KMS-11 (cell line): ENCODE measurements at regions not wholly inside any gene's neighbourhood (a gene's known extent, or its start where the extent isn't known, plus 50 kb on each side); places are given as distances from the start of the nearest gene placed in this dataset.

Source experiments
- H2AFZ ChIP-seq: fragments of 200-600 bp; sonication (generic); 2 replicates; pipeline ENCODE4 v1.6.1; 2016; ENCODE audit warnings: antibody characterized with exemption, mixed run types, low read depth
- H3K27ac ChIP-seq: fragments of 200-600 bp; sonication (generic); 2 replicates; pipeline ENCODE4 v1.6.1; 2016; ENCODE audit warnings: mild to moderate bottlenecking, mixed run types
- H3K27me3 ChIP-seq: fragments of 200-600 bp; sonication (generic); 2 replicates; pipeline ENCODE4 v1.6.1; 2017; ENCODE audit warnings: mild to moderate bottlenecking, low read depth, mixed run types, moderate library complexity; ENCODE audit not compliant: insufficient read depth
- H3K36me3 ChIP-seq: fragments of 200-600 bp; sonication (generic); 2 replicates; pipeline ENCODE4 v1.6.1; 2017; ENCODE audit warnings: mild to moderate bottlenecking, mixed run types; ENCODE audit not compliant: insufficient read depth
- H3K4me1 ChIP-seq: fragments of 200-600 bp; sonication (generic); 2 replicates; pipeline ENCODE4 v1.6.1; 2016; ENCODE audit warnings: mild to moderate bottlenecking, low read depth, mixed run types; ENCODE audit not compliant: poor library complexity, severe bottlenecking
- H3K4me2 ChIP-seq: fragments of 200-600 bp; sonication (generic); 2 replicates; pipeline ENCODE4 v1.7.0; 2016; ENCODE audit warnings: mild to moderate bottlenecking, mixed run types
- H3K4me3 ChIP-seq: fragments of 200-600 bp; sonication (generic); IDR thresholded peaks from 2 replicates; pipeline ENCODE4 v1.6.1; 2017; ENCODE audit warnings: low read depth, low read length, mixed read lengths; ENCODE audit not compliant: insufficient read depth
- H3K79me2 ChIP-seq: fragments of 200-600 bp; sonication (generic); 2 replicates; pipeline ENCODE4 v1.6.1; 2016; ENCODE audit warnings: low read depth, mixed run types; ENCODE audit not compliant: insufficient read depth
- H3K9ac ChIP-seq: fragments of 200-600 bp; sonication (generic); 2 replicates; pipeline ENCODE4 v1.6.1; 2016; ENCODE audit warnings: mild to moderate bottlenecking, mixed run types
- H4K20me1 ChIP-seq: fragments of 200-600 bp; sonication (generic); 2 replicates; pipeline ENCODE4 v1.6.1; 2016; ENCODE audit warnings: mild to moderate bottlenecking, mixed run types; ENCODE audit not compliant: insufficient read depth
- TF ChIP-seq, protein P1 (sequence below): fragments of 200-600 bp; sonication (generic); conservative IDR thresholded peaks from 2 replicates; pipeline ENCODE4 v1.6.1; 2017; ENCODE audit warnings: low read depth, mild to moderate bottlenecking, antibody characterized with exemption, low read length, moderate library complexity, mixed read lengths

DNA sequence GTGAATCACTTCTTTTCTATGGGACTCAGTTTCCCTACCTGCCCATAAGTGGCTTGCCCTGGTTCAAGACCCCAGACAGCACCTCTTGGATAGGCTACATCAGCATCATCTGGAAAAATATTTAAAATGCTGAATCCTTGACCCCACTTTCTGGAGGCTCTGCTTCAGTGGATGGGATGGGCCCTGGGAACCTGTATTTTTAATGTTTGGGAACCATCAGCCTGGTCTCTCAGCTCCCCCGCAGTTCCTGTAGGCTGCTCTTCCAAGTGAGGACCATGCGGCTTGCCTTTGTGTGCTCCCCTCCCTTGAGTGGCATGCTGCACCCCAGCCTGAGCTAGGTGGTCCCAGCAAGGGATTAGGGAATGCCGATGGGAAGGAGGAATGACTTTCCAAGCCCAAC is 68.3 kb upstream of the CRHR1 start:
- no peaks in the 10 kb centered on the region for H4K20me1 ChIP-seq
- no peaks in the 10 kb centered on the region for H3K36me3 ChIP-seq
- H3K4me3 ChIP-seq: no peak overlapping the region
- TF ChIP-seq, protein P1, sequence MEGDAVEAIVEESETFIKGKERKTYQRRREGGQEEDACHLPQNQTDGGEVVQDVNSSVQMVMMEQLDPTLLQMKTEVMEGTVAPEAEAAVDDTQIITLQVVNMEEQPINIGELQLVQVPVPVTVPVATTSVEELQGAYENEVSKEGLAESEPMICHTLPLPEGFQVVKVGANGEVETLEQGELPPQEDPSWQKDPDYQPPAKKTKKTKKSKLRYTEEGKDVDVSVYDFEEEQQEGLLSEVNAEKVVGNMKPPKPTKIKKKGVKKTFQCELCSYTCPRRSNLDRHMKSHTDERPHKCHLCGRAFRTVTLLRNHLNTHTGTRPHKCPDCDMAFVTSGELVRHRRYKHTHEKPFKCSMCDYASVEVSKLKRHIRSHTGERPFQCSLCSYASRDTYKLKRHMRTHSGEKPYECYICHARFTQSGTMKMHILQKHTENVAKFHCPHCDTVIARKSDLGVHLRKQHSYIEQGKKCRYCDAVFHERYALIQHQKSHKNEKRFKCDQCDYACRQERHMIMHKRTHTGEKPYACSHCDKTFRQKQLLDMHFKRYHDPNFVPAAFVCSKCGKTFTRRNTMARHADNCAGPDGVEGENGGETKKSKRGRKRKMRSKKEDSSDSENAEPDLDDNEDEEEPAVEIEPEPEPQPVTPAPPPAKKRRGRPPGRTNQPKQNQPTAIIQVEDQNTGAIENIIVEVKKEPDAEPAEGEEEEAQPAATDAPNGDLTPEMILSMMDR: no peak
- no peak overlapping the region for H3K4me2 ChIP-seq
- no peak overlapping the region for H2AFZ ChIP-seq
- no peaks in the 10 kb centered on the region; the same call in 1 of the 2 replicates for H3K27me3 ChIP-seq
- no peaks in the 10 kb centered on the region for H3K4me1 ChIP-seq
- no peak overlapping the region for H3K9ac ChIP-seq
- H3K79me2 ChIP-seq: no peaks in the 10 kb centered on the region
- H3K27ac ChIP-seq: no peak overlapping the region

DNA sequence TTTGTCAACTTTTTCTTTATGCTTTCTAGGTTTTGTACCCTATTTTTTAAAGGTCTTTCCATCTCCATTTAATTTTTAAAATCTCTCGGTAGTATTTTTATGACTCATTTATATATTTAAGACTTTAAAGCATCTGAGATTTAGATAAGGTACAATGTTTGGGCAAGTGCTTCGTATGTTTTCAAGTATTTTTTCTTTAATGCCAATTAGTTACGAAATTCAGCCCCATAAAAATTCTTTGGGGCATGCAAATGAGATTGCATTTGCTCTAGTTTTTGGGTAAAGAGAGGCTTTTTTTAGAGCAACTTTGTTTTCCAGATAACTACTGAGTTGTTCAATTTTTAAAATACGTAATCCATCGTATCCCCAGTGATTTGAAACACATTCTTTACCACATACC is 65.3 kb upstream of the CRHR1 start:
- H3K36me3 ChIP-seq: no peaks in the 10 kb centered on the region
- no peak overlapping the region for H3K4me2 ChIP-seq
- no peak overlapping the region for H3K27ac ChIP-seq
- no peak overlapping the region for H2AFZ ChIP-seq
- TF ChIP-seq, protein P1: no peak
- H3K9ac ChIP-seq: no peak overlapping the region
- H3K4me3 ChIP-seq: no peak overlapping the region
- H3K27me3 ChIP-seq: no peaks in the 10 kb centered on the region; the same call in 1 of the 2 replicates
- H4K20me1 ChIP-seq: no peaks in the 10 kb centered on the region
- no peaks in the 10 kb centered on the region for H3K79me2 ChIP-seq
- H3K4me1 ChIP-seq: no peaks in the 10 kb centered on the region

DNA sequence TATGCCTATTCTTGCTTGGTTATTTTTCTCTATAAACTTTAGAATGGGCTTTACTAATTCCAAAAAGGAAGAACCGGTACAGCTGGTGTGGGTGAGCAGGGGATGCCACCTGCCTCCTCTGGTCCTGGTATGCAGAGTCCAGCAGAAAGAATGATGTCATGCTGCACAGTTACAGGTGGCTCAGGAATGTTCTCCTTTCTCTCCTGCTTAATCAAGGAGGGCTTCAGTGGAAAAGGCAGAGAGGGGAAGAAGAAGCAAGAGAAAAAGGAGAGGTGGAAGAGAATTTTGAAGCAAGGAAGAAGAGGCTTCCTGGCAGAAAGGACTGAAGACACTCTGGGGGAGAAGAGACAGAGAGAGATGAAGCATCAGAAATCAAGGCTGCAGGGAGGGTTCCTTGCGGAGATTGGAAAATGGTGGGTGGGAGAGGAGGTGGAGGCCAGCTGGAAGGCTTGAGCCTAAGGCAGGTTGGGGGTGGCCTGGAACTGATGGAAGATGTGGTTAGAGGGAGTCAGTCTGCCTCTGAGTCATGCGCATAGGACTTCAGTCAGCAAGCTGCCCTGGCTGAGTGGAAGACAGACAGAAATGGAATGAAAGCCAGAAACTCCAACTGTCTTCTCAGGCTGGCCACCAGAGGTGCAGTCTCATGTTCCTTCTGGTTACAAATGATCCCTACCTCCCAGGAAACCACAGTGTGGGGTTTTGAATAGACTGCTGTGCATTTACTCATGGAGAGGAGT is 64.6 kb upstream of the CRHR1 start:
- Histone ChIP-seq H3K36me3 (no peaks in the 10 kb centered on the region), H3K9ac (no peak overlapping the region), H3K4me1 (no peaks in the 10 kb centered on the region), H3K4me3 (no peak overlapping the region), H3K79me2 (no peaks in the 10 kb centered on the region), H4K20me1 (no peaks in the 10 kb centered on the region), H3K27ac (no peak overlapping the region), H2AFZ (no peak overlapping the region), H3K4me2 (no peak overlapping the region), H3K27me3 (no peaks in the 10 kb centered on the region; the same call in 1 of the 2 replicates)
- TF ChIP-seq, protein P1: no peak

DNA sequence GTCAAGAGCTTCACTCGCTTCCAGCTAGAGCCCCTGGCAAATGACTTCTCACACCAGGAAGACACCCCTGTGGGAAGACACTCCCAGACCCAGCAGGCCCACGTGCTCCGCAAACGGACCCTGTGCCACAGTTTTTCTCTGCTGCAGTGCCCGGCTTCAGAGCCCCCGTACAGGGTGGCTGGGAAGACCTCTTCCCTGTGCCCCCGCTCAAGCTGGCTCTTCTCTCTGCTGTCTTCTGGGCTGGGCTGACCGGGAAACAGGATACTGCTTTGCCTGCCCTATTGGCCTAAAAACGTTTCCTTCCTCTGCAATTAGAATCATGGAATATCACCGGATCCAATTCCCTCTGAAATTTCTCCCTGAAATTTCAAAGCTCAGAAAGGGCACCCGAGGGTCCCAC is 63.7 kb upstream of the CRHR1 start:
- H4K20me1 ChIP-seq: no peaks in the 10 kb centered on the region
- H3K9ac ChIP-seq: no peak overlapping the region
- no peaks in the 10 kb centered on the region for H3K36me3 ChIP-seq
- H2AFZ ChIP-seq: no peak overlapping the region
- H3K4me1 ChIP-seq: no peaks in the 10 kb centered on the region
- H3K27me3 ChIP-seq: no peaks in the 10 kb centered on the region; the same call in 1 of the 2 replicates
- TF ChIP-seq, protein P1: no peak
- no peak overlapping the region for H3K27ac ChIP-seq
- no peak overlapping the region for H3K4me2 ChIP-seq
- no peaks in the 10 kb centered on the region for H3K79me2 ChIP-seq
- H3K4me3 ChIP-seq: no peak overlapping the region
